ENCODE measurements at regions not wholly inside any gene's neighbourhood (a gene's known extent, or its start where the extent isn't known, plus 50 kb on each side); places are given as distances from the start of the nearest gene placed in this dataset.
A peak's percentile ranks its signal among the peaks of the same experiment; 100 is the strongest.

GRCh38 chr6:44655412-44656342, 268.2 kb downstream of the CDC5L start:
- peak overlapping the region; percentile 59 for H3K4me2 ChIP-seq (ENCODE audit: insufficient read depth, low read length)
- H3K27ac ChIP-seq (ENCODE audit: low read length), result peak overlapping the region; percentile 58
- peak overlapping the region; percentile 40 for H3K9ac ChIP-seq (ENCODE audit: low read depth, low read length)
- H3K79me2 ChIP-seq (ENCODE audit: insufficient read depth, low read length), result no peaks in the 10 kb centered on the region
- H3K4me1 ChIP-seq (ENCODE audit: insufficient read depth, low read length), result peaks cover 11% of the 10 kb centered on the region
- H3K4me3 ChIP-seq (ENCODE audit: low read depth in 1 of 2, low read length in 2 of 2), result peak overlapping the region in 1 of 2 experiments; percentile 42; a peak in 2 of 4 replicates
- H3K27me3 ChIP-seq (ENCODE audit: insufficient read depth, low read length, poor library complexity), result no peaks in the 10 kb centered on the region
- ATAC-seq (ENCODE audit: insufficient read depth, low read depth), result peak; percentile 91
- TF ChIP-seq CTCF (IDR thresholded peaks at IDR 0.05; ENCODE audit: borderline replicate concordance, extremely low read depth, low read length, poor library complexity, severe bottlenecking) (peak; percentile 98), EZH2 (IDR thresholded peaks at IDR 0.05; ENCODE audit: borderline replicate concordance, low read depth, low read length, severe bottlenecking) (no peak)
- peak; percentile 79 for DNase-seq
- no peaks in the 10 kb centered on the region for H3K9me3 ChIP-seq (ENCODE audit: insufficient read depth, low read length, severe bottlenecking)
- no peaks in the 10 kb centered on the region for H4K20me1 ChIP-seq (ENCODE audit: insufficient read depth, low read length)
- H2AFZ ChIP-seq (ENCODE audit: low read depth, low read length), result peak overlapping the region; percentile 81
- no peaks in the 10 kb centered on the region for H3K36me3 ChIP-seq (ENCODE audit: insufficient read depth, low read length)

- H3K4me1 ChIP-seq (ENCODE audit: insufficient read depth, low read length), result peaks cover 11% of the 10 kb centered on the region
- H3K27me3 ChIP-seq (ENCODE audit: insufficient read depth, low read length, poor library complexity), result no peaks in the 10 kb centered on the region
- no peak overlapping the region for H3K4me2 ChIP-seq (ENCODE audit: insufficient read depth, low read length)
- ATAC-seq (ENCODE audit: insufficient read depth, low read depth), result no peak
- H3K9me3 ChIP-seq (ENCODE audit: insufficient read depth, low read length, severe bottlenecking), result no peaks in the 10 kb centered on the region
- H2AFZ ChIP-seq (ENCODE audit: low read depth, low read length), result no peak overlapping the region
- no peaks in the 10 kb centered on the region for H3K36me3 ChIP-seq (ENCODE audit: insufficient read depth, low read length)
- H3K4me3 ChIP-seq (ENCODE audit: low read depth in 1 of 2, low read length in 2 of 2), result no peak overlapping the region
- no peak for TF ChIP-seq CTCF (IDR thresholded peaks at IDR 0.05; ENCODE audit: borderline replicate concordance, extremely low read depth, low read length, poor library complexity, severe bottlenecking)
- no peak for TF ChIP-seq EZH2 (IDR thresholded peaks at IDR 0.05; ENCODE audit: borderline replicate concordance, low read depth, low read length, severe bottlenecking)
- no peak for DNase-seq
- H3K79me2 ChIP-seq (ENCODE audit: insufficient read depth, low read length), result no peaks in the 10 kb centered on the region
- H3K9ac ChIP-seq (ENCODE audit: low read depth, low read length), result no peak overlapping the region
- no peaks in the 10 kb centered on the region for H4K20me1 ChIP-seq (ENCODE audit: insufficient read depth, low read length)
- no peak overlapping the region for H3K27ac ChIP-seq (ENCODE audit: low read length)
These were observed 269.2 kb downstream of the CDC5L start for GRCh38 chr6:44656691-44657090.

- Histone ChIP-seq H3K27me3 (ENCODE audit: insufficient read depth, low read length, poor library complexity) (no peaks in the 10 kb centered on the region), H3K4me3 (ENCODE audit: low read depth in 1 of 2, low read length in 2 of 2) (no peak overlapping the region), H3K79me2 (ENCODE audit: insufficient read depth, low read length) (no peaks in the 10 kb centered on the region), H2AFZ (ENCODE audit: low read depth, low read length) (no peak overlapping the region), H3K4me2 (ENCODE audit: insufficient read depth, low read length) (no peak overlapping the region), H3K9me3 (ENCODE audit: insufficient read depth, low read length, severe bottlenecking) (no peaks in the 10 kb centered on the region), H4K20me1 (ENCODE audit: insufficient read depth, low read length) (no peaks in the 10 kb centered on the region), H3K9ac (ENCODE audit: low read depth, low read length) (no peak overlapping the region), H3K4me1 (ENCODE audit: insufficient read depth, low read length) (peaks cover 11% of the 10 kb centered on the region), H3K36me3 (ENCODE audit: insufficient read depth, low read length) (no peaks in the 10 kb centered on the region), H3K27ac (ENCODE audit: low read length) (no peak overlapping the region)
- ATAC-seq (ENCODE audit: insufficient read depth, low read depth), result no peak
- no peak for TF ChIP-seq EZH2 (IDR thresholded peaks at IDR 0.05; ENCODE audit: borderline replicate concordance, low read depth, low read length, severe bottlenecking)
- peak; percentile 22 for TF ChIP-seq CTCF (IDR thresholded peaks at IDR 0.05; ENCODE audit: borderline replicate concordance, extremely low read depth, low read length, poor library complexity, severe bottlenecking)
- DNase-seq, result no peak
These were observed 269.8 kb downstream of the CDC5L start for GRCh38 chr6:44657206-44657819.
